GM08714 (cell line): ENCODE measurements at regions not wholly inside any gene's neighbourhood (a gene's known extent, or its start where the extent isn't known, plus 50 kb on each side); places are given as distances from the start of the nearest gene placed in this dataset.

ENCODE experiments used
- H3K4me3 ChIP-seq: fragments of 200-500 bp; sonication (Bioruptor generic); 2 replicates; pipeline ENCODE4 v1.5.1; 2014; ENCODE audit warnings: mild to moderate bottlenecking, low read length, inconsistent platforms
- ZNF274 ChIP-seq: IDR thresholded peaks from 2 replicates; pipeline ENCODE4 v1.6.1; 2012; ENCODE audit warnings: mild to moderate bottlenecking, low read depth, low read length

GRCh38 chr3:11697701-11698100 is 54.0 kb upstream of the VGLL4 start:
- TF ChIP-seq ZNF274, result no peak
- H3K4me3 ChIP-seq, result no peak overlapping the region

- no peak for TF ChIP-seq ZNF274
- H3K4me3 ChIP-seq, result no peak overlapping the region
These were observed 52.3 kb upstream of the VGLL4 start for GRCh38 chr3:11696054-11696453.
